Forelimb muscle (tissue), 1 donor: ENCODE measurements at regions not wholly inside any gene's neighbourhood (a gene's known extent, or its start where the extent isn't known, plus 50 kb on each side); places are given as distances from the start of the nearest gene placed in this dataset.
"Not testable (repeated sequence)": the region's sequence is repeated elsewhere in the genome, so short reads cannot be mapped to it uniquely, and the experiment has no call there.

Source experiments
- DNase-seq: peaks from one replicate; pipeline ENCODE4 v3.0.0-alpha.2; 2013; ENCODE audit warnings: low read depth

GRCh38 chr11:103584720-103585119, 451.7 kb upstream of the DDI1 start:
- no peak for DNase-seq

GRCh38 chr11:103585401-103585800, 451.0 kb upstream of the DDI1 start:
- no peak for DNase-seq

GRCh38 chr11:103585911-103586310, 450.5 kb upstream of the DDI1 start:
- no peak for DNase-seq

GRCh38 chr11:103586756-103587155, 449.7 kb upstream of the DDI1 start:
- DNase-seq: no peak

GRCh38 chr11:103587901-103588788, 448.3 kb upstream of the DDI1 start:
- no peak for DNase-seq

- no peak for DNase-seq
These were observed 444.9 kb upstream of the DDI1 start for GRCh38 chr11:103591554-103591953.

GRCh38 chr11:103594283-103594682, 442.2 kb upstream of the DDI1 start:
- DNase-seq: no peak

GRCh38 chr11:103596315-103596714, 440.1 kb upstream of the DDI1 start:
- no peak for DNase-seq

GRCh38 chr11:103601225-103601846, 435.1 kb upstream of the DDI1 start:
- DNase-seq: peak; percentile 6

GRCh38 chr11:103602840-103603239, 433.6 kb upstream of the DDI1 start:
- DNase-seq: no peak

- DNase-seq: no peak
These were observed 432.1 kb upstream of the DDI1 start for GRCh38 chr11:103604310-103604709.

- DNase-seq: no peak
These were observed 427.9 kb upstream of the DDI1 start for GRCh38 chr11:103608566-103608965.

- DNase-seq: no peak
These were observed 427.0 kb upstream of the DDI1 start for GRCh38 chr11:103609117-103610066.

GRCh38 chr11:103610435-103610834, 426.0 kb upstream of the DDI1 start:
- DNase-seq: no peak

GRCh38 chr11:103611526-103612260, 424.7 kb upstream of the DDI1 start:
- not testable (repeated sequence) for DNase-seq

GRCh38 chr11:103612451-103612850, 424.0 kb upstream of the DDI1 start:
- DNase-seq: not testable (repeated sequence)

GRCh38 chr11:103616586-103616985, 419.9 kb upstream of the DDI1 start:
- not testable (repeated sequence) for DNase-seq

- DNase-seq: no peak
These were observed 417.9 kb upstream of the DDI1 start for GRCh38 chr11:103618528-103618927.

GRCh38 chr11:103619480-103619879, 417.0 kb upstream of the DDI1 start:
- no peak for DNase-seq

- DNase-seq: no peak
These were observed 416.5 kb upstream of the DDI1 start for GRCh38 chr11:103619938-103620337.

GRCh38 chr11:103622296-103622695, 414.1 kb upstream of the DDI1 start:
- no peak for DNase-seq
